22Rv1 (cell line): ENCODE measurements at regions not wholly inside any gene's neighbourhood (a gene's known extent, or its start where the extent isn't known, plus 50 kb on each side); places are given as distances from the start of the nearest gene placed in this dataset.

Experiments
- ZFX ChIP-seq: fragments of 450-650 bp; IDR thresholded peaks from 2 replicates; pipeline ENCODE4 v1.6.1; 2017; ENCODE audit warnings: antibody characterized with exemption, borderline replicate concordance
- TF ChIP-seq, protein P1 (sequence below): fragments of 450-650 bp; IDR thresholded peaks from 2 replicates; pipeline ENCODE4 v1.5.1; 2017; ENCODE audit warnings: mild to moderate bottlenecking

DNA sequence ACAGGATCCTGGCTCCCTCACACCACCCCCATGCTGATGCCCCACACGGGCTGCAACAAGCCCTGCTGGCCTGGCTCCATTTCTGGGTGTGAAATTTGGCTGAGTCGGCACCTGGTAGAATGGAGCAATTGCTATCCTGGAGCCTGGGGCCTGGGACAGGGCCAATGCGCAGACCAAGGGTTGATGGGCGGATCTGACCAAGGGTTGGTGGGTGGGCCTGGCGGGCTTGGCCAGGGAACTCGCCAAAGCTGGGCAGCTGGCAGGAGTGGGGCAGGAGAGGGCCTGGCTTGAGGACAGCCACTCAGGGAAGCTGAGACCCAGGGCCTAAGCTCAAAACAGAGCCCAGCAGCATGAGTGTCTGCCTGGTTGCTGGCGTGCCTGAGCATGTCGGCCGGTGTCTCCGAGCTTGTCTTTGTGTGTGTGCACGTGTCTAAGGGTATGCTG, 70.9 kb upstream of the POU3F1 start:
- TF ChIP-seq, protein P1, sequence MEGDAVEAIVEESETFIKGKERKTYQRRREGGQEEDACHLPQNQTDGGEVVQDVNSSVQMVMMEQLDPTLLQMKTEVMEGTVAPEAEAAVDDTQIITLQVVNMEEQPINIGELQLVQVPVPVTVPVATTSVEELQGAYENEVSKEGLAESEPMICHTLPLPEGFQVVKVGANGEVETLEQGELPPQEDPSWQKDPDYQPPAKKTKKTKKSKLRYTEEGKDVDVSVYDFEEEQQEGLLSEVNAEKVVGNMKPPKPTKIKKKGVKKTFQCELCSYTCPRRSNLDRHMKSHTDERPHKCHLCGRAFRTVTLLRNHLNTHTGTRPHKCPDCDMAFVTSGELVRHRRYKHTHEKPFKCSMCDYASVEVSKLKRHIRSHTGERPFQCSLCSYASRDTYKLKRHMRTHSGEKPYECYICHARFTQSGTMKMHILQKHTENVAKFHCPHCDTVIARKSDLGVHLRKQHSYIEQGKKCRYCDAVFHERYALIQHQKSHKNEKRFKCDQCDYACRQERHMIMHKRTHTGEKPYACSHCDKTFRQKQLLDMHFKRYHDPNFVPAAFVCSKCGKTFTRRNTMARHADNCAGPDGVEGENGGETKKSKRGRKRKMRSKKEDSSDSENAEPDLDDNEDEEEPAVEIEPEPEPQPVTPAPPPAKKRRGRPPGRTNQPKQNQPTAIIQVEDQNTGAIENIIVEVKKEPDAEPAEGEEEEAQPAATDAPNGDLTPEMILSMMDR: no peak
- no peak for TF ChIP-seq ZFX
